COLO668 (cell line): ENCODE measurements at regions not wholly inside any gene's neighbourhood (a gene's known extent, or its start where the extent isn't known, plus 50 kb on each side); places are given as distances from the start of the nearest gene placed in this dataset.

Source experiments
- DNase-seq: peaks from one replicate; lab custom pipeline; 2025; ENCODE audit not compliant: unreplicated experiment; lab: John Stamatoyannopoulos, UW

DNA sequence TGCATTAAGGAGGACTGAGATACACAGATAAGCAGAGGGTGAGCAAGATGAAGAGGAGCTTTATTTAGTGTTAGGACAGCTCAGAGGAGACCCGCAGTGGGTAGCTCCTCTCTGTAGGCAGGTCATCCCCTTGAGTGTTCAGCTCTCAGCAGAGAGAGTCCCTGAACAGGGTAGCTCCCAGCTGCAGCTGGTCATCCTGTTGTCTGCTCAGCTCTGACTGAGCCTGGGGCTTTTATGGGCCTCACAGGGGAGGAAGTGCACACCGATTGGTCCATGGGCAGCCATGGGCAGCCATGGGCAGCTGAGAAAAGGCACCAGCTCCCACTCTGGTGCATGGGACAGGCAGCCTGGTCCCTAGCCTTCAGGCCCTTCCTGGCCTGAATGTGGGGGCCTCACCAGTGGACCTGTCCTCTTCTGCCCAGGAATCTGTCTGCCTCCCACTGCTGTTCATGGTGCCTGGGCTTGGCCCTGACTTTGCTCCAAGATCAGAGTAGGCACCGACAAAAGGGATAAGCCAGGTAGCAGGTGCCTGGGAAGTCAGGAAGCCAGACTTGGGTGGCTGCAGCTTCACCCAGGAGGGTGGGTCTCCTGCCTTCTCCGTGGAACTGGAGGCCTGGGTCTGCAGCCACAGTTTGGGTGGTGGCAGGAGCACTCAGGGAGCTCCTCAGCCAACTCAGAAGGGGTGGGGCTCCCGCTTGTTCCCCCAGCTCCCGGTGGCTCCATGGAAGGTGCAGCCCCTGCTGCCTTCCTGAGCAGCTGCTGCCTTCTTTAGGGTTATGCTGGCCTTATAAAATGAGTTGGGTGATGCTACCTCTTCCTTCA lies 54.7 kb downstream of the MYEOV start:
- no peak for DNase-seq

DNA sequence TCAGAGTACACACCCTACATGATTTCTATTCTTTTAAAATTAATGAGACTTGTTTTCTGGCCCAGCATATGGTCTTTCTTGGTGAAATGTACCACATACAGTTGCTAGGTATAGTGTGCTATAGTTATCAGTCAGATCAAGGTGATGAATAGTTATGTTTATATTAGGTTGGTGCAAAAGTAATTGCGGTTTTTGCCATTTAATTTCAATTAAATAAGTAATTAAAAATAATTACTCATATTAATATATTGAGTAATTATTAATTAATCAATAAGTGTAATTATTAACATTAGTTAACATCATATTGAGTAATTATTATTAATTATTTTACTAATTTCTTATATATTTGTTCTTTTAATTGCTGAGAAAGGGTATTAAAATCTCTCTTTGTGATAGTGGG lies 56.1 kb downstream of the MYEOV start:
- DNase-seq: no peak

DNA sequence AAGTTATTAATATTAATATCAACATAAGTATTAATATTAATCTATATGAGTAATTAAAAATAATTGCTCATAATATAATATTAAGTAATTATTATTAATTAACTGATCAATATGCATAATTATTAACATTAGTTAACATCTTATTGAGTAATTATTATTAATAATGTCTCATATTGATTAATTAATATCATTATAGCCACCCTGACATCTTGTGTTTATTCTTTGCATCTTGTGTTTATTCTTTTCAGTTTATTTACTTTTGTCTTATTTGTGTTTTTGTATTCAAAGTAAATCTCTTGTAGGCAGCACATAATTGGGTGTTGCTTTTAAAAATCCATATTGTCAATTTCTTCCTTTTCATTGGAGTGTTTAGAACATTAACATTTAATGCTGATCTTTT lies 56.6 kb downstream of the MYEOV start:
- no peak for DNase-seq

DNA sequence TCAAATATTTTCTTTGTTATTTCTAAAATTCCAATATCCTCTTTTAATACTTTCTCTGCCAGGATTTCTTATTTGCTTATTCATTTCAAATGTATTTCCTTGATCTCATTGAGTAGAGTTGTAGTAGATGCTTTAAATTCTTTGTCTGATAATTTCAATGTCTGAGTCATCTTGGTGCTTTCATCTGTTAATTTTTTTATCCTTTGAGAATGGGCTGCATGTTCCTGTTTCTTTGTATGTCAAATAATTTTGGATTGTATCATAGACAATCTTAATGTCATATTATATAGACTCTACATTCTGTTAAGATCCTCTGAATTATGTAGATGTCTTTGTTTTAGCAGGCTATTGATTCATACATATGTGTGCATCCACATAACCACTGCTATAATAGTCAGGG lies 57.5 kb downstream of the MYEOV start:
- no peak for DNase-seq

DNA sequence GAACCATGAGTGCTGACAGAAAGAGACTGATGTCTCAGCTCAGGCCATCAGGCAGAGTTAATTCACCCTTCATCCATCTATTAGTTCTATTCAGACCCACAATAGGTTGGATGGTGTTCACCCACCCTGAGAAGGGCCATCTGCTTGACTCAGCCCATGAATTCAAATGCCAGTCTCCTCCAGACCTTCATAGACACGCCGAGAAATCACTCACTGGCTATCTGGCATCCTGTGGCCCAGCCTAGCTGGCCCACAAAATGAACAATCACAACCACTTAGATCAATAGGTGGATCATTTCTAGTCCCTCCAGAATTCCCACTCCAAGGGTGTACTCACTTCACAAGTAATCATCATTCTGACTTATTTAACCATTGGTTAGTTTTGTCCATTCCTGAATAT lies 58.2 kb downstream of the MYEOV start:
- DNase-seq: no peak

DNA sequence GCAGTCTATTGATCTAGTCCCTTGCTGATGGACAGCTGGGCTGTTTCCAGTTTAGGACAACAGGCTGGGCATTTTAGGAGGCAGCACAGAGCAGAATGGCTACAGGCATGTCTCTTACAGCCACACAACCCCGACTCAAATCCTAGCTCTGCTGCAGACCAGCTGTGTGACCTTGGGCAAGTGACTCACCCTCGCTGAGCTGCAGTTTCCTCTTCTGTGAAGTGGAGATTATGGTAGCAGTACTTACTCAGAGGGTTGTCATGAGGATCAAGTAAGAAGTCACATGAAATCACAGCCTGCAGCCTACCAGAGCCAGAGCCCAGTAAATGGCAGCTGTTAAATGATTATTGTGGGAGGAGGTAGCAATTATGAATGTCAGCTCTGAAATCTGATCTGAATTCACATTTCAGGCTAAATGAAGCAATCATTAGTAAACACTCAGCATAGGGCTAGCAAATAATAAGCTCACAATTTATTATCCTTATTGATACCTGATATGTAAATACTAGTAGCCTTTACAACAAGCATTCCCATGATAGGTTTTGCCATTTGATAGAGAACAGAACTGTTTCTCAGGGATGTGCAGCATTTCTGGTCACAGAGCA lies 58.9 kb downstream of the MYEOV start:
- no peak for DNase-seq

DNA sequence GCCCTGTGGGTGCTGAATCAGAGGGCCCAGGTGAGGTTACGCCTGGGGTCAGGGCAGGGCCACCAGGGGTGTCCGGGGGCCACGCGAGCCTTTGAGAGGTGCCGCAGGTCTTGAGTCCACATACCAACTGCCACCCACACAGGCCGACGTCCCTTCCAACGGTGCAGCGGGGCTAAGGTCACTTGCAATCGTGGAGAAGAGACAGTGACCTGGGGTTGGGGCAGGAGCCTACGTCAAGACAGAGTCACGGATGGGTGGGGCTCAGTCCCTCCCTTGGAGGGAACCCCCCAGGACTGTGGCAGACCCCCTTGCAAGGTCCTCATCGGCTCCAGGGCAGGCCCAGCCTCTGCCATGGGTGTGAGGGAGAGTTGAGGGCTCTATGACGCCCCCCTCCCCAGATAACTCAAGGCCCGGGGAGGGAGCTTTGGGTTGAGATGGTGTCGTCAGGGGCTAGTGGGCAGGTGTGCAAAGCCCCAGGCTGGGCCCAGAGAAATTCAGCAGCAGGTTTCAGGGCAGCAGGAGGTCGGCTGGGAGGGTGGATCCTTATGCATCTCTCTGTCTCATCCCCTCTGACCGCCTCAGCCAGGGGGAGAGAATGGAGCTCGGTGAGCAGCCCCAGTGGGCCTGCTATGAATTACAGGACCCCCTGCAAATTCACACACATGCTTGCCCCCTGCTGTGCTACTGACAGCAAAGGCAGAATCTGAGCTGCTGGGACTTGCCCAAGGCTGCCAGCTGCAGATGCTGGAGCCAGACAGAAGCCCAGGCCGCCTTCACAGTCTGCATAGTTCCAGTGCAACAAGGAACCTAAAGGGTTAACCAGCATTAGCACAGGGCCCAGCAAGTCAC lies 60.0 kb downstream of the MYEOV start:
- no peak for DNase-seq

DNA sequence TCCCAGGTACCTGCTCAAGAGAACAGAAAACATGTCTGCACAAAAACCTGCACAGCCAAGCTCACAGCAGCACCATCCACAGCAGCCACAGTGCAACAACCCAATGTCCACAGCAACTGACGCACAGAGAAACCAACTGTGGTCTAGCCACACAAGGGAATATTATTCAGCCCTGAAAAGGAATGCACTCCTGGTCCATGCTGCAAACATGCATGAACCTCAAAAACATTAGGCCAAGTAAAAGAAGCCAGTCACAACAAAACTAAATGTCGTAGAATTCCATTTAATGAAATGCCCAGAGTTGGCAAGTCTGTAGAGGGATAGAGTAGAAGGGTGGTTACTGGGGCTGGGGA lies 60.6 kb downstream of the MYEOV start:
- DNase-seq: no peak

DNA sequence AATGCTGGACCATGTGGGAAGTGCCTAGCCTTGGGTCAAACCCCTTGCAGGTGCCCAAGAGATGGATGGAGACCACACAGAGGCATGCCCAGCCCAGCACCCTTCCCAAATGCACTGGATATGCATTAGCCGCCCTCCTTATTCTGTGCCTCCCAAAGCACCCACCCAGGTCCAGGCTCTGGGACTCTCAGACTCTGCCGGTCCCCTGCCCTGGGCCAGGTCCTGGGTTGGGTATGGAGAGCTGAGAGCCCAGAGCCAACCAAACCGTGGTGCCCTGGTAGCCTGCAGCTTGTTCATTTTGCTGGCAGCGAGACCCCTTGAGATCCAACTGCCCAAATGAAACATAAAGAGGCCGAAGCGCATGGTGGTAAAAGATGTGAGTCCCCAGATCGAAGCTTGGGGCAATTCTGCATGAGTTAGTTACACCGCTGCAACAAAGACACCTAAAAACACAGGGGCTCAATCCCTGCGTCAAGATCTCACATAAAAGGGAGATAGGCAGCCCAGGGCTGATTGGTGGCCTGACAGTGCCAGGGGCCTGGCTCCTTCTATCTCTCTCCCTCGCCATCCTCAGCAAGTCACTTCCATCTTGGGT lies 61.5 kb downstream of the MYEOV start:
- no peak for DNase-seq

DNA sequence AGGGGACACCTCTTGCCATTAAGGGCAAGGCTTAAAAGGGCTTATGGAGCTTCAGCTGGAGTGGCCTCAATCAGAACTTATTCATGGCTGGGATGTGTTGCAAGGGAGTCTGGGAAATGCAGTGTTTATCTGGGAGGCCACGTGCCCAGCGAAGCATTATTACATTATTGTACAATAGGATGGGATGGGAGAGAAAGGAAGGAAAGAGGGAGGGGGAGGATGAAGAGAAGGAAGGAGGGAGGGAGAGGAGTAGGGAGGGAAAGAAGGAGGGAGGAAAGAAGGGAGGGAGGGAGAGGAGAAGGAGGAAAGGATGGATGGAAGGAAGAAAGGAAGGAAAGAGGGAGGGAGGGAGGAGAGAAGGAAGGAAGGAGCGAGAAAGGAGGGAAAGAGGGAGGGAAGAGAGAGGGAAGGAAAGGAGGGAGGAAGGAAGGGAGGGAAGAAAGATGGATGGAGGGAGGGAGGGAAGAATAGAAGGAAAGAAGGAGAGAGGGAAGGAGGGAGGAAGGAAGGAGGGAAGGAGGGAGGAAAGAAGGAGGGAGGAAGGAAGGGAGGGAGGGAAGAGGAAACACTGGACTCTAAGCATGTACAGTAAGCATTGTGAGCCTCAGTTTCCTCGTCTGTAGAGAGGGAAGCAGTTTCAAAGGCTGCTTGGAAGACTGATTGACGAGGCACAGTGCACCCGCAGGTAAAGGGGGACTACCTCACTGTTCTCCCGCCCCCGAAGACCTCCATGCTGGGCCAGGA lies 62.2 kb downstream of the MYEOV start:
- DNase-seq: no peak

DNA sequence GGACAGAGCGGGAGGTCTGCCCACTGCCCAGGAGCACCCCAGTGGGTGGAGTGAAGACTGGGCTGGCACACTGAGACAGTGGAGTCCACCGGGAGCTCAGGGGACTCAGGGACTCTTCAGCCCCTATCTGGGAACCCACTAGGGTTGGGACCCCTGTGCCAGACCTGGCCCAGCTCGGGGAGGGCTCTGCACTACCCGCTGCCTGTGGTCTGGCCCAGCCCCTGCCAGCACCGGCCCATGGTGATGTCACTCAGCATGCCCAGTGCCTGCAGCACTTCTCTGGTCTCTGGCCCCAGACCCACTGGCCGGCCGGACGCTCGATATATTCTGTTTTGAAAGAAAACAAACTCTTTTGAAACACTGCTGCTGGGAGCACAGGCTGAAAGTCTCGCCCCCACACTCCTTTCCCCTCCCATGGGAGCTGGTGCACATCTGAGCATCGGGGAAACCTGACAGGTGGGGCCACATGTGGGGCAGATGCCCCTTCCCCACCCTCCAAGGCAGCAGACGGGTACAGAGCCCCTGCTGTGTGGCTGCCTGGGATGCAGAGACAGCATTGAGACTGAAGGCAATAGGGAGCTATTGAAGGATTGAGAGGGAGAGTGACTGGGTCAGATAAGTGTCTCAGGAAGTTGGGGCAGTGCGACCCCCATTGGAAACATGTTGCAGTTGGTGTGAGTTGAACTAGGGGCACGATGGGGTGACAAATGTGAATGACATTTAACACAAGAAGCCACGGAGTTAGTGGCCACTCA lies 62.9 kb downstream of the MYEOV start:
- DNase-seq: no peak

DNA sequence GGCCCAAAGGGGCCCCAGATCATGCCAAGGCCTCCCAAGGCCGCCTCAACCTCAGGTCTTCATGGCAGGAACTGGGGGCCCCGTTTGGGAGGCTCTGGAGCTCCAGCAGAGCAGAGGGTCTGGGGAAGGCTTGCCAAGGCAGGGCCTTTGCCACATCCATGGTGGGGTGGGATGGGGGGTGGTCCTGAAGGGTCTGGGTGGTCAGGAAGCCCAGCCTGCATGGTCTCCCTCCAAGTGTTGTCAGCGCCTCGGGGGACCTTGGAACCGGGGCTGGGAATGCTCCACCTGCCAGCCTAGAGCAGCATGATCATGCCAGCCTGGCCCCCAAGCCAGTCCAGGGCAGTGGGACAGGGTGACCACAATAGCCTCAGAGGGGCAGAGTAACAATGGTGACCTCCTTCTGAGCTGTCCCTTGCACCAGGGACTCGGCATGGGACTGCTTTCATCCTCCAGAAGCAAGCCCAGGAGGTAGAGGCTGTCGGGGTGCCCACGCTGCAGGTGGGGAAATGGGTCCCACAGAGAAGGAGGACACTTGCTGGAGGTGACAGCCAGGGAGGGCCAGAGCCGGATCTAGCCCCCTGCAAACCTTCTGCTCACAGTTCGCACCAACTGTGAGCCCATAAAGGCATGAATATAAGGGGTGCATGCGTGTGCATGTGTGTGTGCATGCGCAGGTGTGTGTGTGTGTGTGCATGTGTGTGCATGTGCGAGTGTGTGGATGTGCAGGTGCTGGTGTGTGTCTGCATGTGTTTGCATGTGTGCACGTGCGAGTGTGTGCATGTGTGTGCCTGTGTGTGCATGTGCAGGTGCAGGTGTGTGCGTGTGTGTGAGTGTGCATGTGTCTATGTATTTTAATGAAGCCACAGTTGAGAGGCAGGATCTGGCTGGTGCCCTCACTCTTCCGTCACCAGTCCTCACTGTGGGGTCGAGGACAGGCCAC lies 63.8 kb downstream of the MYEOV start:
- no peak for DNase-seq

DNA sequence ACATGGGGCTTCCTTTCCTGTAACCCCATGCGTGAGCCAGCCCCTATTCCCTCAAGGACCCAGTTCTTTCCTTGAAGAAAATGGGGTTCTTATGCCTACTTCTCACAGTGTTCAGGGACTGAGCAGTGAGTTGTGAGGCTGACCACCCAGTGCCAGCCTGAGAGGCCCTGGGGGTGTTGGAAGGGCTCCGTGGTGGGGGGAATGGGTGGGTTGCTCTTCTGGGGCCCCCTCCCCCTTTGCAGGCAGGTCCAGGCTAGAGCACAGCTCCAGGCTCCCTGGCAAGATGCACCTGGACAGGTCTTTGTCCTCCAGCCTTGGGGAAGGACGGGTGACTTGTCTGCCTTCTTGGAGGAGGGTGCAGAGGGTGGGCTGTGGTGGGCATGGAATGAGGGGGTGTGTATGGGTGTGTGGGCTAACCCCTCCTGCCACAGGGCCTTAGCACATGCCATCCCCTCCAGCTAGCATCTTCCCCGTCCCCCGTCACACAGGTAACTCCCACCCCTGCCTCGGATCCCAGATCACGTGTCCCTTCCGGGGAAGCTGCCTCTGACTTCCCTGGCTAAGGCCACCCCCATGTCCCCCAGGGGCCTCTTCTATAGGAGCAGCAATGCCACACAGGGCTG lies 64.6 kb downstream of the MYEOV start:
- no peak for DNase-seq

DNA sequence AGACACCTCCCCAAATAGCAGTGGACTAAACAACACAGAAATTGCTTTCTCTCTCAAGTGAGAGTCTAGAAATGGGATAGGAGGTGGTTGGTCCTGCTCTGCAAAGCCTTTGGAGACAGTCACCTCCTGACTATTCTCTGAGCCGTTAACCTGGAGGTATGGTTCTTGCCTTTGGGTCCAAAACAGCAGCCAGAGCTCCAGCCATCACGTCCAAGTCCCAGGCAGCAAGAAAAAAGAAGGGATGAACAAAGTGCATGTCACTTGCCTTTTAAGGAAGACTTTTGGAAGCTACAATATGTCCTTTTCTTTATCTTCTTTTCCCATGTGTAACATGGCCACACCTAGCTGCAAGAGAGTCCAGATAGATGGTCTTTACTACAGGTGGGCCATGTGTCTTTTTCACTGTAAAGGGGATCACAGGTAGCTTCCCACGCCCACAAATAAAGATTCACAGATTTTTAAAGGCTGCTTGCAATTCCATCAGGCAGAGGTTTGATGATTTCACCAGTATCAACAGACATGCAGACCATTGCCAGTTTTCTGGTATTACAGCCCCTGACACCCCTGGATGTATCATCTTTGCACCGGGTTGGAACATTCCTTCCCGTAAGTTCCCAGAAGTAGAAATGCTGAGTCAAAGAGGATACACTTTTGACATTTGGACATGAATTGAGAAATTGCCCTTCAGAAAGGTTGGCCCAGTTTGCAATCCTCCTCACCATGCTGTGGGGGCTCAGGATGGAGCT lies 66.0 kb downstream of the MYEOV start:
- no peak for DNase-seq

DNA sequence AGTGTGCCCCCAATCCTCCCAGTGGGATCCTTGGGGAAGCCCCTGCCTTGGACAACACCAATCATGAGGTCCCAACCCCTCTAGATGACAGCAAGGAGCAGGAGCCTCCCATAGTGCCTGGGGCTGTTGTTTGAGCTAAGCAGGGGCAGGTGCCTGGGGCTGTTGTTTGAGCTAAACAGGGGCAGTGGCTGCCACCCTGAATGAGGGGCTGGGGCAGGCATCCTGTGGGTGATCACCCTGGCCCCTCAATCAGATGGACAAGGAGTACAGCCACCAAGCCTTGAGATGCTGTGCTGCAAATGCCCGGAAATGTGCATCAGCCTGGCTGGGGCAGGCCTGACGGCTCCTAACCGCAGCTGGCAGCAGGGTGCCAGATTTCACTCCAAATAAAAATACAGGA lies 66.7 kb downstream of the MYEOV start:
- DNase-seq: no peak

DNA sequence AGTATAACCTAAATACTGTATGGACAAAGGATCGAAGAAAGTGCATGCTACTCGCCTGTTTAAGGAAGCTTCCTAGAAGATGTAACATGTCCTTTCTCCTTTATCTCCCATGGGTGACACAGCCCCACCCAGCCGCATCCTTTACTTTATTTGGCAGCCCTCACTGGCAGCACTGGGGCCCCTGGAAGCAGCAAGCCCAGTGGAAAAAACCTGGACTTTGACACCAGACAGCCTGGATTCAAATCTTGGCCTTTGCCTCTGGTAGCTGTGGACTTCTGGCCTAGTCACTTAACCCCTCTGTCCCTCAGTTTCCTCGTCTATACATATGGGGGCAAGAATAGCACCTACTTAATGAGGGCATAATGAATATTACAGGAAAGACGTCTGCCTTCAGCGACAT lies 67.1 kb downstream of the MYEOV start:
- DNase-seq: no peak

DNA sequence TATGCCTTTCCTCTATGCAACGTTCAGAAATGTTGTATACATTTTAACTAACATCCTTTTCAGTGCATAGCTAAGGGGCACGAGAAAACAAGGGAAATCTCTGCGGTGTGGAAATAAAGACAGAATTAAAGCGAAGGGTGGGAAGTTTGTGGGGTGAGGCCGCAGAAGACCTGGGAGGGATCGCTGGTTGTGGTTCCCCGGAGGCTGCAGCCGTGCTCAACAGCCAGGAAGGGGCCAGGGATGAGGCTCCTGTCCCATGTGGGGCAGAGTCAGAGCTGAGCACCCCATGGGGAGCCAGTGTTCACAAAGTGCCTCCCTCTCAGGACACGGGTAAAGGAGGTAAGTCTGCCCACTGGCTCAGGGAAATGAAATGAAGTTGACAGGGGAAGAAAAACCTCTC lies 67.5 kb downstream of the MYEOV start:
- DNase-seq: no peak

DNA sequence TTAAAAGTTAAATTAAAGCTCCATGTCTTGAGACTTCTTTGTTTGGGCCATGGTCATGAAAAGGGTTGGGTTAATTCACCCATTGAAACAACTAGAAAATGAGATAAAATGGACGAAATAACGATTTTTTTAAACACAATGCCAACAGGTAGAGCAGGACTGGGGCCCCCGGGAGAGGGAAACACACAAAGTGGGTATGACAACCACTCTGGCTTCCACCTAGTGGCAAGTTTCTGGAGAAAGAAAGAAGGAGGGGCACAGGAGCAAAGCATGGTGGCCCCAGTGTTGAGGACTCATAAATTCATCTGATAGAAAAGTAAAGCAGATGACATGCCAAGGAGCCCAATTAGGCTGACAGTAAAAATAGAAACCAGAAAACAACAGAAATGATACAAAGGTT lies 68.4 kb downstream of the MYEOV start:
- no peak for DNase-seq
